GM18907 (cell line): ENCODE measurements at regions not wholly inside any gene's neighbourhood (a gene's known extent, or its start where the extent isn't known, plus 50 kb on each side); places are given as distances from the start of the nearest gene placed in this dataset.

Experiments used
- ATAC-seq: cut with Tn5 transposase; IDR thresholded peaks from one replicate; pipeline ENCODE4 v1.9.1; 2021; ENCODE audit warnings: mild to moderate bottlenecking, moderate library complexity; ENCODE audit not compliant: unreplicated experiment

DNA sequence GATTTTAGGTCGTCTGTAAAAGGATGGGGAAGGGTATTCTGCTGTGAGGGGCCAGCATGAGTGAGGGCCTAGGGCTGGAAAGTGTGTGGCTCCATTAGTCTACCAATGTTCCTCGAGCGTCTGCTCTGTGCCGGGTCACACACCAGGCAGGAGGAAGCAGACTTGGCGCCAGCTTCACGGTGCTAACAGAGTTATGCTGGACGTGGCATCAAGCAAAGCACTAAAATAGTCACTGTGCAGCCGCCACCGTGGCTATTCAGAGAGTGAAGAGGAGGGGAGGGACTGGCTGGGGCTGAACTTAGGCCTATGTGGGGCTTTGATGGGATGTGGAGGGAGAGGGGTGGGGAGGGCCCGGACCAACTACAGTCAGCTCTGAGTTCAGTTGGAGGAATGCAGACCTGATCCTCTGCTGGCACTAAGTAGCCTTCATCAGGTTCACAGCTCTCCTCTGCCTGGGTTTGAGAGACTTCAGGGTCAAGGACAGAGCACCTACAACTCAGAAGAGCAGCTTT is 83.9 kb upstream of the MSX1 start:
- ATAC-seq: no peak

DNA sequence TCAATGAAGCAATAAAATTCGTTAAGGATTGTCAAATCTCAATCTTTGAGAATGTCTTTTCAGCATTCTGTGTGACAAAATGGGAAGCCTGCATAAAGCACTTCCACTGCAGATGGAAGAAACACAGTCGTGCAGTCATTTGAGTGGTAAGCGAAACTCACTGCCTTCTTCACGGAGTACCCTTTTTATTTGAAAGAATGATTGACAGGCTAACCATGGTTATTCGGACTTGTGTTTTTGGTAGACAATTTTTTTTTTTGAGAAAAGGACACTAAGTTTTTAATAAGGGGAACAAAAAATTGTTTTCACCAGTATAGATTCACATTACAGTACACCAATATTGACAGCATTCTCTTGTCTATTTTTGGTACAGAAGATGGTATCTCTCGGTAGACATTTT is 86.9 kb upstream of the MSX1 start:
- no peak for ATAC-seq

DNA sequence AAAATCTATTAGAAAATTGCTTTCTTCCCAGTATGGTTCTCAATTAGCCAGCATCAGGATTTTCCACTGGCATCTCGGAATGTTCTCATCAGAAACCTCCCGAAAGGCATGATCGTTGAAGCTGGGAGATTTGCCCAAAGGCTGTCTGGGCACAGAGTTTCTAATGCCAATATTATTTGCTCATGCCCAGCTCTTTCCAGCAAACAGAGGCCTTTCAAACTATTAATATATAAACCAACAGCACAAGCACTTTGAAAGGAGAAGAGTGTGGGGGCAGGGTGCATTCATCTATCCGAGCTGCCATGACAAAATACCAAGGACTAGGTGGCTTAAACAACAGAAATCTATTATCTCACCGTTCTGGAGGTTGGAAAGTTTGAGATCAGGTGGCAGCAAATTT is 88.3 kb upstream of the MSX1 start:
- ATAC-seq: no peak

DNA sequence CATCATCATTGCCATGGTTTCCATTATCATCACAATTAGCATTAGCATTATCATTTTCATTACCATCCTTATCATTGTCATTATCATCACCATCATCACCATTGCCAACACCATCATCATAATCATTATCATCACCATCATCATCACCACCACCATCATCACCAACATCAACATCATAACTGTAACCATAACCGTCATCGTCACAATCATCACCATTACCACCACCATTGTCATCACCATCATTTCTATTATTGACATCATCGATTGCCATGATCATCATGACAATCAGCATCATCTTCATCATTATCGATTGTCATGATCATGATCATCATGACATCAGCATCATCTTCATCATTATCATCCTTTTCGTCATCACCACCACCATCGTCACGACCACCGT is 88.9 kb upstream of the MSX1 start:
- no peak for ATAC-seq

DNA sequence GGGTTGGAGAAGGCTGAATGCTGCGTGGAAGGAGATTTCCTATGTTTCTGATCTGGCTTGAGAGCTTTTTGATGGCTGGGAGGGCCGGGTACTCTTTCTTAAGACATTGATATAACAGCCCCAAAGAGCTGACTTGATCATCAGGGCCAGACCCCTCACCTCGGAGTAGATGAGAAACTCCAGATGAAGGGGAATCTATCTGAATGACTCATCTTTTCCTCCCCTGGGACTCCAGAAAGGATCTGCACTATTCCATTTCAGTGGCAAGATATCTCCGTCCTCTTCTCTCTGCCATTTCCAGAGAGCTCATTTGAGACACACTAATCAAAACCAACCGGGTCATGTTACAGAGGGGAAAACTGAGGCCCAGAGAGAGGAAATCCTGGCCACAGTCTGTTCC is 92.9 kb upstream of the MSX1 start:
- ATAC-seq: no peak

DNA sequence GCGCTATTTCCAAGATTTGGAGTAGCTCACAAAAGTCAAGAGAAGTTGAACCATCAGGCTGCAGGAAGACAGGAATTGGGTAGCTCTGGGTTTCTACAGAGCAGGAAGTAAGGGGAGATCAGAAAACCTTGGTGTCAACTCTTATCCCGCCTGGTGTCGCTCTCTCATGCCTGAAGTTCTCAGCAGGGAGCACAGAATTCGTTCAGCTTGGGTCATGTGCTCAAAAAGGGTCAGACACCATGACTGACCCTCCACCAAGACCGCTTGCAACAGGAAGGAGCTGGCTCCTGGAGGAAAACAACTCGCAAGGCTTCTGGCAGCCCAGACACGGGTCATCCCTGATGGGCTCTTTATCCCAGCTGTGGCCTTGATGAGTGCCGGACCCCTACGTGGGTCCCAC is 93.7 kb upstream of the MSX1 start:
- no peak for ATAC-seq

DNA sequence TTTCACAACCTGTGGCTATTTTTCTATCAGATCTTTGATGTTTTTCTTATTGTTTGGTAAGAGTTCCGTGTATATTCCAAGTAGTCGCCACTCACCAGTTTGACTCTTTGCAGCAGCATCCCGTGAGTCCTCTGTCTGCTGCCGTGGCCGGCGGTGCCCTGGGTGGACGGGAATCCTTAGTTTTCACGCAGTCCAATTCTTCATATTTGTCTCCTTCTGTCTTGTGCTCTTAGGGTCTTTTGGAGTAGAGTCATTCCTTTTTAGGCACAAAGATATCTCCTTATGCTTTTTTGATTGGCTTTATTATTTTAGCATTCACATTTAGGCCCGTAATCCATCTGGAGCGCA is 94.9 kb upstream of the MSX1 start:
- ATAC-seq: no peak

DNA sequence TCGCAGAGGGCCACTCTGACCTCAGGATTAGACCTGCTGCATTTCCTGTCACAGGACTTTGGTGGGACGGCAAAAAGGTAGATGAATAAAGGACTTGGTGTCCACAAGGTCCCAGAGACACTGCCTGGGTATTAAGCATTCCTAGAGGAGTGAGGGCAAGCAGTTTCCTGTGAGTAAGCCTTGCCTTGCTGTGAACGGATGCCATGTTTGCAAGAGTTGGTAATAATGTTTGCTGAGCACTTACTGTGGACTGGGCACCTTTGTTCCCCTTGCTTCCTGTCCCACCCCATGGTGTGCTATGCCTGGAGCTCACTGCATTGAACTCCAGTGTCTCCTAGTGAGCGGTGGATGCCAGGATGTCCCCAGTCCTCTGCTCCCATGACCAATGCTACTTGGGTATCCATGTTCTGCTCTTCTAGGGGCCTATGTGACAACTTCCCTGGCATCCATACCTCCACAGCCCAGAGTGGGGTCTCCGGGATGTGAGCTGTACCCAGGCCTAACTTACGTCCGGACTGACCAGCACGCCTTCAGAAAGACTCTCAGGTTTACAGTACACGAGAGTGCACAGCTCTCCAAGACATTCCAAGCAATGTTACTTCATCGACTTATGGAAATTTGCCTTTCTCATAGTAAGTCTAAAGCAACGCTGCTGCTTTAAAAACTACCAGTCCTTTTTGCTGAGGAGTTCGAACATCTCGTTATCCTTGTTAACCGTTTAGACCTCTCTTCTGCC is 95.5 kb upstream of the MSX1 start:
- no peak for ATAC-seq

DNA sequence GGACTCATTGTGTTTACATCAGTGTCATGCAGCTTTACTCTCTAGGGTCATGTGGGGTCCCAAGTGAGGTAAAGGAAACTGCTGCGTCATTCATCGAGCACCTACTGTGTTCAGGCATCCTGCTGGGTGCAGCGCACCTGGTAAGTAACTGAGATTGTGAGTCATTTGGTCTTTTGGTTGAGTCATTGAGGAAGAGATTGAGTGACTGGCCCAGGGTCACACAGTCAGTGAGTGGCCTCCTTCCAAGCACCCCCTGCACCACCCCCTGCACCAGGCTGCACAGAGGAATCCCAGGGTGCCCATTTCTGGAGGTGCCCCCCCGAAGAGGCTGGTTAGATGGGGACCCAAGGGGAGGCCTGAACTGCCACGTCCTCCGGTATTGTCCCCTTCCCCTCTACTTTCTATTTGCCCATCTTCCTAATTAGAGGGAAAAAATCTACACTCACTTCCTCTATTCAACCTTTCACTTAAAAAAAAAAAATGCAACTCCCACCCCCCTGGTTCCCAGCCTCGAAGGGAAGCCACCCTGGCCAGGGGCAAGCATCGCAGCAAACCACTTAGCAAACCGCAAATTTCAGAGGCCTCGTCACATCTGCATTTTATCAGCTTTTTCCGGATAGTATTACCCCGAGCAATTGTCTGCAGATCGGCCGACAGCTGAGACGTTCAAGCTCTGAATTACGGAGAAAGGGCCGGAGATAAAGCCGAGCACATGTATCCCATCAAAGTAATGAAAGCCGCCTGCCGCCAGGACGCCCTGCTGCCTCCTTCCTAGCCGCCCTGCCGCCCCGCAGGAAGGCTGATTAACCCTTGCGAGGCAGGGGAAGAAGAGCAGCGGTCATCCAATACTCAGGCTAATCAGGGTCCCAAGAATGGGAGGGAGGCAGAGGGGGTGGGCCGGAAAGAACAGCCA is 96.3 kb upstream of the MSX1 start:
- peak; percentile 85 for ATAC-seq

DNA sequence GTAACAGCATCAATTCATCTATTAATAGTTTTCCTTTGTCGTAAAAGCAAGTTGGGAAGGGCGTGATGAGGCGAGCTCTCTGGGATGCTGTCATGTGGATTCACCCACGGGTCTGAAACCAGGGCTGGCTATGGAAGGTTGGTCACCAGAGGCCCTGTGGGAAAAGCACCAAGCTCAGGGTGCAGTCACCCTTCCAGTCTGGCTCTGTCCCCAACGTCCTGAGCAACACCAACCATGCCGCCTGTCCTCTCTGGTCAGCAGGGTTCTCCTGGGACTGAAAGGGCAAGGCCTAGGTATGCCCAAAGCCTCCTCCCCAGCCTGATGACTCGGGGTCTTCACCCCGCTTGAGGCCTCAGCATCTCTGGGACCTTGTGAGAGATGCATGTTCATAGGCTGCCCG is 97.2 kb upstream of the MSX1 start:
- ATAC-seq: no peak

DNA sequence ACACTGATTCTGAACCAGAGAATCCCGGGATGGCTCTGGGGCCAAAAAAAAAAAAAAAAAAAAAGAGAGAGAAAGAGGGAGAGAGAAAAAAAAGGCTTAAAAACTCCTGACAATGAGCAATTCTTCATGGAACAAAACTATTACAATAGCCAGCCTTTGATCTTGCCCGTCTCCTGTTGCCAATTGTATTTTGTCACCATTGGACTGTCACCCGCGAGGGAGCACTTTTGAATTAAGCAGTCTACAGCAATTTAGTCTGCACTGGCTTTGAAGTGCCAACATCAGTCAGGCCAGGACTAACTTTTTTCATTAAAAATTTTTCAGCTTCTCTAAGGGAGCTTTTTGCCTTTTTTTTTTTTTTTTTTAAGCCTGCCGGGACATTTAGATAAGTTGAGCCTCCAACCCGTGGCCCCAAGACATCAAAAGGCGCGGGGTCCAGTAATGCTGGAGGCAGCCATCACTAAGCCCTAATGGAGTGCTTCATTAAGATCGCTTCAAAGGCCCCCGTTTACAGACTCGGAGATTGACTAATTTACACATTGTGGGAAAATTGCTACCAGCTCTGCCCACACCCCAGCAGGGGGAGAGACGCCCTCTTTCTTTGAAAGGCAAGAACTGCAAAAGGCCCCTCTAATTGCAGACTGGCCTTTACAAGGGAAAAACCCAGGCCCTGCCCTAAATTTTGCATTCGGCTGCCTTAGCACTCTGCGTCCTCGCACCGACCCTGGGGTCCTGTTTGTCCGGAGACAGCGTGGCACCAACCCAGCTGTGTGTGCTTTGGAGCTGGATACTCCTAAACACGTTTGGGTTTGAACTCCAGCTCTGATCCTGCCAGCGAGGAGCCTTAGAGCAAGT is 98.1 kb upstream of the MSX1 start:
- no peak for ATAC-seq

DNA sequence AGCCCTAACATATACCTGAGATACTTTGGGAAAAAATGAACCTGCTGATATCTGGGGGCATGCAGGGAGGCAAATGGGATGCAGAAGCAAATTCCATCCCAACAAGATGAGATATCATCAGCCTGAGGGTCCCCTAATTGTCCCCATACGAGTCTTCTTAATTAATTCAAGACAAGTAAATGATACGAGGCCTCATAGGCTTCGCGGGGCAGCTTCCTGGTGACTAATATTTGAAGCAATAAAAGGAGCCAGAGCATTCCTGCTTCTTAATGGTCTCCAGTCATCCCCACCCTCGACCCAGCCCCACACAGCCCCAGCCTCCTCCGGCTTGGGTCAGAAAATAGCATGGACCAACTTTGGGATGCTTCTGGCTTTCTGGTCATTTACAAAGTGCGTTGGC is 99.6 kb upstream of the MSX1 start:
- no peak for ATAC-seq

DNA sequence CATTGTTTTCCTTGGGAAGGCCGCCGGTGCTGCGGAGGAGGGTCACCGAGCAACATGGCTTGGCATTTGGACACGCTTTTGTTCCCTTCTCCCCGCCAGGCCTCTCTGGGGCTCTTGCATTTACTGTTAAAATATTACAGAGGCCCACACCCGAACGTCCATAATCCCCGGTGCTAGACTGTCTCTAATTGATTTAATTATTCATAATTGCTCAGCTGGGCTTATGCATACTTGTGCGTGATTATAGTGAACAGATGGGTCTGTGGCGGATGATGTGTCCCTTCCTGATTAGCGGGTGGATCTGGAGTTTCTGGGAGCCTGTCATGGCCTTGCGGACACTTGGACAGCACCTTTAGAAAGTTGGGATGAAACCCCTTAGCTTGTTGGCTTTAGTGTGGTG is 100.2 kb upstream of the MSX1 start:
- ATAC-seq: no peak

DNA sequence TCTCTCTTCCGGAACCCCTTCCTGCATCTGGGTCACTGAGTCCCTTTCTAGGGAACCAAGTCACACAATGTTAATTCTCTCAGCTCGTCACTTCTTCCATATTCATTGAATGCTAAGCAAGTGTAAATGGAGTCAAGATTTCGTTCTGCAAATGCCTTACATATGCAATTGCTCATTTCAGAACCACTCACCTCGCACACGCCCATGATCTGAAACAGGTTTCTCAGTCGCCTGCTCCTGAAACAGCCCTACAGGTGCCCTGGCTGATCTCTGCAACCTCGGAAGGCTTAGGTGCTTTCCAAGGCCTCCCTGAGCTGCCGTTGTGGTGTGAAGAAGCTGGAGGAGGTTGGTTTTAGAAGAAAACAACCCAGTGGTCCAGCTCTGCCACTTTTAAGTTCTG is 100.8 kb upstream of the MSX1 start:
- ATAC-seq: peak; percentile 35

DNA sequence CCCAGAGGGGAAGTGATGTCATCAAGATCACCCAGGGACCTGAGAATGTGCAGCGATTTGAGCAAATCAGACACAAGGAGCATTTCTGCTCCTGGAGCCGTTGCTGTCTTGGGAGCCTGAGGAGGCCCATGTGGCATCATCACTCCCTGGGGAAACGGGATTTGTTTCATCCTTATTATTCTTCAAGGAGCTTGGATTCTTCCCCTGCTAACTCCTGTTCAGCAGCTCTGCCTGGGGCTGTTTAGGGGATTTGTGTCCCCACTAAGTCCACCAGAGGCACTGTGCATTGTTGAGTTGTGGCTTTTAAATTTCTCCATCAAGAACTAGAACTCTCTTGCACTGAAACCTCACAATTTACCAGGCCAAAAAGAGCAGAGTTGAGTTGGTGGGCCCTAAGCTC is 104.2 kb upstream of the MSX1 start:
- ATAC-seq: no peak

DNA sequence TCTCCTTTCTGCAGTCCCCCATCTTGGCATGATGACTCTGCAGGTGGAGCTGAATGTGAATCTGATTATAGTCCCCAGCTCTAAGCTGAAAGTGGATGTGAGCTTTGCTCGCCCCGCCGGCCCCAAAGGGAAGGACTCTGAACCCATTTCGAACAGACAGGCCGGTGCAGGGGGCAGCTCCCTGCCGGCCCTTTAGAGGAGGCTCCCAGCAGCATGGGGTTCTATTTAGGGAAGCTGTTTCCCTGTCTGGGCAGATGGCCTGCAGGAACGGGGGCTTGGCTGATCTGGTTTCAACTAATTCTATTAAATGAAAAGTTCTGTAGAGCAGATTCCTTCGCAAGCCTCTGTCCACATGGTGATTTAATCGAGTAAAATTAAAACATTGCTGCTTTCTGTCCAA is 104.8 kb upstream of the MSX1 start:
- ATAC-seq: no peak

DNA sequence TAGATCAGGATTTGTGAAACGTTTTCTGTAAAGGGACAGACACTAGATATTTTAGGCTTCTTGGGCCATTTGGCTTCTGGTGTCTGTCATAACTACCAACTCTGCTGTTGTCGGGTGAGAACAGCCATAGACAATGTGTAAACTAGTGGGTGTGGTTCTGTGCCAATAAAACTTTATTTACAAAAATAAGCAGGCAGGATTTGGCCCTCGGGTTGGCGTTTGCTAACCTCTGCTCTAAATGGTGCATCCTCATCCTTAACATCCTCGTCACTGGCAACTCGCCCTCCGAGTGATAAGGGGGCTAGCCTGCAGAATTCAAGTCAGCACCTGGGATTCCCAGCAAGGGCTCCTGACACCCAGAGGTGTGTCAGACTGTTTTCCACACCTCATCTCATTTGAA is 105.8 kb upstream of the MSX1 start:
- no peak for ATAC-seq

DNA sequence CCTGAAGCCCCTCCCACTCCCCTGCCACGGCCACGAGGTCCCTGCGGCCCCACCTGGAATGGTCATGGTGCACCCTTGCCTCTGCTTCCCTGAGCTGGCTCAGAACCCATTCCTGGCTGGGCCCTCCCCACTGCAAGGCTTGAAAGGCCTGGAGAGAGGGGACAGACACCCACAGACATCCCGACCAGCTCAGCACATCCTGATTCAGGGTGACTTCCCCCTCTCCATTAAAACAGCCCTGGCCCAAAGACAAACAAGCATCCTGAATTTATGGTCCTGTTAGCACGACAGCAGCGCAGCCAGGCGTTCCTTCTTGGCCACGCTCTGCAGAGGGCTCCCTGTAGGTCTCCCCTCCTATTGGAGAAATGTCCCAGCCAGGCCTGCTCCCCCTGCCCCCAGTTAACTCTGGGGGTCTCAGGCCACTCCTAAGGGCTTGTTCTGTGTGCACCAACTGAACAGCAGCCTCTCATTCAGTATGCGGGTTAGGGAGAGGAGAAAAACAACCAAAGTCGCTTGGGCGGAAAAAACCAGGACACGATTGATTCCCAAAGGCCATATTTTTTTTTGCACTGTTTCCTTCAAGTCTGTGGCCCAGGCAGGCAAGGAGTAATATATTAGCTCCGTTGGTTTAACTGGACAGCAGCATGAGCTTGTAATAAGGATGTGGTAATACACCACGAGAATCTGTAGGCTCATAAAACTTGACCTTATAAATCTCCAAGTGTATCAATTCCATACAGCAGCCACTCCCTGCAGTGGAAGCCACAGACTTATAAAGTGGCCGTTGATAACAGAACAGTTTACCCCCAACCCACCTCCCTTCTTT is 106.7 kb upstream of the MSX1 start:
- ATAC-seq: no peak

DNA sequence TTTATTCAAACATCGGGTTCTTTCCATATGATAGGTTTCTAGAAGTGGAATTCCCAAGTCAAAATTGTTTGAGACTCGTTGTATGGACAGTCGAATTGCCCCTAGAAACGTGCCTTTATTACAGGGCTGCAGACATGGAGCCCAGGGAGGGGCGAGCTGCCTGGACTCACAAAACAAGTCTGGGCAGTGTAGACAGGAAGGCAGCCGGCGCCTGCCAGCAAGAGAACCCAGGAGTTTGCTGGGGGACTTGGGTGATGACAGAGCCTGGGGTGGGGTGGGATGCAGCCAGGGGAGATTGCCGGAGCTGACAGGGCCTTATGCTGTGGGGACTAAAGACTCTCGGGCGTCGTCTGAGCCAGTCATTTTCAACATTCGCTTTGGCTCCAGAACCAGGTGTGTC is 107.4 kb upstream of the MSX1 start:
- ATAC-seq: no peak

DNA sequence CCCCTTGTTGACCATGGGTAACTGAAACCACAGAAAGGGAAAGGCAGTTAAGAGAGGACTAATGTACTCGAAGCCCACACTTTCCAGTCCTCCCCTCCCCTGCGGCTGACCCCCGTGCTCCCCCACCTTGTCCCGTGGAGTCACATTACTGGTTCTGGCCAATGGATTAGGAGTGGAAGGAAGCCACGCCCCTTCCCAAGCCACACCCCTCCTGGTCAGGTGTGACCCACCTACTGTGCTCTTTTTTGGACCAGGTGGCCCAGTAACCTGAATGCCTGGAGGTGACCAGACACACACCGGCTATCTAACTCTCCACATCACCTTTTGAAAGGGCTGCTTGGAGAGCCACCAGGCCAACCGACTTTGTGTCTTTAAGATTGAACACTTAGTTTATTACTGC is 109.3 kb upstream of the MSX1 start:
- no peak for ATAC-seq

DNA sequence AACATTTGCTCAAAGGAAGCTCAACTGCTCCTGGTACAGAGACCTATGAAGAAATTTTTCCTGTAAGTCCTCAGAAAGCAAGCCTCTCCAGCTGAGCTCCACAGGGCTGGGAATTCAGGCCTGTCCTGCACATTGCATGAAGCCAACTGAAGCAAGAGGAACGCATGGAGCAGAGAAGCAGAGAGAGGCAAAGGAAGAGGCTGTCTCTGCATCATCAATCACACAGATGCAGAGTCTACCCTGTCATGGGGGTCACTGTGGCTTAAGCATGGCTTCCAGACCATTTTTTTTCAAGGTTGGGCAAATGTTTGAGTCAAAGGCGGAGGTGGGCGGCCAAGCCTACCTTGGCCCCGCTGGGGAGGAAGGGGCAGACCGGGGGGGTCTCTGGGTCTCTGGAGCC is 110.3 kb upstream of the MSX1 start:
- no peak for ATAC-seq
